NCI-H2107 treated with DMSO at 0.1 percent for 48 hours (cell line): ENCODE measurements at regions not wholly inside any gene's neighbourhood (a gene's known extent, or its start where the extent isn't known, plus 50 kb on each side); places are given as distances from the start of the nearest gene placed in this dataset.

Experiments
- DNase-seq: peaks from one replicate; lab custom pipeline; 2025; ENCODE audit not compliant: unreplicated experiment; lab: John Stamatoyannopoulos, UW

GRCh38 chr15:39287322-39288195 is 293.3 kb upstream of the THBS1 start:
- DNase-seq = no peak

- no peak for DNase-seq
Measured at GRCh38 chr15:39290711-39291435, 290.0 kb upstream of the THBS1 start.

GRCh38 chr15:39291690-39292089 is 289.2 kb upstream of the THBS1 start:
- no peak for DNase-seq

GRCh38 chr15:39296955-39297354 is 283.9 kb upstream of the THBS1 start:
- DNase-seq = no peak

- no peak for DNase-seq
Measured at GRCh38 chr15:39298271-39298962, 282.5 kb upstream of the THBS1 start.

GRCh38 chr15:39299486-39300267 is 281.2 kb upstream of the THBS1 start:
- no peak for DNase-seq

- DNase-seq = no peak
Measured at GRCh38 chr15:39300451-39301153, 280.3 kb upstream of the THBS1 start.

GRCh38 chr15:39301589-39301999 is 279.3 kb upstream of the THBS1 start:
- no peak for DNase-seq

GRCh38 chr15:39302936-39303335 is 277.9 kb upstream of the THBS1 start:
- DNase-seq = no peak

GRCh38 chr15:39304201-39304841 is 276.6 kb upstream of the THBS1 start:
- DNase-seq = no peak

GRCh38 chr15:39304931-39305728 is 275.7 kb upstream of the THBS1 start:
- DNase-seq = no peak

GRCh38 chr15:39310633-39311032 is 270.2 kb upstream of the THBS1 start:
- no peak for DNase-seq

GRCh38 chr15:39312984-39313383 is 267.9 kb upstream of the THBS1 start:
- DNase-seq = no peak

GRCh38 chr15:39313467-39313866 is 267.4 kb upstream of the THBS1 start:
- DNase-seq = no peak

- DNase-seq = no peak
Measured at GRCh38 chr15:39313881-39314280, 267.0 kb upstream of the THBS1 start.

- DNase-seq = no peak
Measured at GRCh38 chr15:39315206-39315850, 265.6 kb upstream of the THBS1 start.

GRCh38 chr15:39317225-39317624 is 263.7 kb upstream of the THBS1 start:
- no peak for DNase-seq

- no peak for DNase-seq
Measured at GRCh38 chr15:39318231-39318630, 262.6 kb upstream of the THBS1 start.

- DNase-seq = no peak
Measured at GRCh38 chr15:39320355-39320754, 260.5 kb upstream of the THBS1 start.
